Fibroblast of the aortic adventitia (primary cell): ENCODE measurements at regions not wholly inside any gene's neighbourhood (a gene's known extent, or its start where the extent isn't known, plus 50 kb on each side); places are given as distances from the start of the nearest gene placed in this dataset.

Source experiments
- DNase-seq: peaks from one replicate; pipeline ENCODE4 v3.0.0-alpha.2; 2010; ENCODE audit warnings: low read depth
- H3K4me3 ChIP-seq: 2 replicates; pipeline ENCODE4 v1.5.1; 2011; ENCODE audit warnings: low read depth, mild to moderate bottlenecking, control low read depth, low read length, moderate library complexity
- TF ChIP-seq, protein P1 (sequence below): IDR thresholded peaks from 2 replicates; pipeline ENCODE4 v1.5.1; 2011; ENCODE audit warnings: mild to moderate bottlenecking, low read length, control low read depth, inconsistent platforms; ENCODE audit not compliant: insufficient read depth

DNA sequence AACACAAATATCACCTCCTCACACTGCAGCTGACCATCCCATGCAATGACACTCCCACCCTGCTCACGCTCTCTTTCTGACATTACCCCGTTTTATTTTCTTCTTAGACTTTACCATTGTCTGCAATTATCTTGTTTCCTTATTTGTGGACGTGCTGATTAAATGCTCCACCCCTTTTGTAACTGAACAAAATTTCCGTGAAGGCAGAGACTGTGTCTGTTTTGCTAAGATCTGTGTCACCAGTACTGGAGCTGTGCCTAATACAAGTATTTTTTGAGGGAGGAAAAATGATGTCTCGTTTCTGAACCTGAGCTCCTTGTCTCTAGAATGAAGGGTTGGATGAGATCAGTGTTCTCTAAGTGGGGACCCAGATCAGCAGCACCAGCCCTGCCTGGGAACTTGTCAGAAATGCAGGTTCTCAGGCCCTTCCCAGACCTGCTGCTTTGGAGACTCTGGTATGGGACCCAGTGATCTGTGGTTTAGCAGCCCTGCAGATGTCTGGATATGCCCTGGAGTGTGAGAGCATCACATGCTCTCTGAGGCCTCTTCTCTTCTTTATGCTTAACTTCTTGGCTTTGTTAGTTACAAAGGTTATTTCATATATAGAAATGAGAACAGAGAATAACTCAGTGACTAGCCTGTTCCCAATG lies 181.7 kb upstream of the GAS1 start:
- no peak overlapping the region for H3K4me3 ChIP-seq
- TF ChIP-seq, protein P1, sequence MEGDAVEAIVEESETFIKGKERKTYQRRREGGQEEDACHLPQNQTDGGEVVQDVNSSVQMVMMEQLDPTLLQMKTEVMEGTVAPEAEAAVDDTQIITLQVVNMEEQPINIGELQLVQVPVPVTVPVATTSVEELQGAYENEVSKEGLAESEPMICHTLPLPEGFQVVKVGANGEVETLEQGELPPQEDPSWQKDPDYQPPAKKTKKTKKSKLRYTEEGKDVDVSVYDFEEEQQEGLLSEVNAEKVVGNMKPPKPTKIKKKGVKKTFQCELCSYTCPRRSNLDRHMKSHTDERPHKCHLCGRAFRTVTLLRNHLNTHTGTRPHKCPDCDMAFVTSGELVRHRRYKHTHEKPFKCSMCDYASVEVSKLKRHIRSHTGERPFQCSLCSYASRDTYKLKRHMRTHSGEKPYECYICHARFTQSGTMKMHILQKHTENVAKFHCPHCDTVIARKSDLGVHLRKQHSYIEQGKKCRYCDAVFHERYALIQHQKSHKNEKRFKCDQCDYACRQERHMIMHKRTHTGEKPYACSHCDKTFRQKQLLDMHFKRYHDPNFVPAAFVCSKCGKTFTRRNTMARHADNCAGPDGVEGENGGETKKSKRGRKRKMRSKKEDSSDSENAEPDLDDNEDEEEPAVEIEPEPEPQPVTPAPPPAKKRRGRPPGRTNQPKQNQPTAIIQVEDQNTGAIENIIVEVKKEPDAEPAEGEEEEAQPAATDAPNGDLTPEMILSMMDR, result no peak
- DNase-seq, result no peak

DNA sequence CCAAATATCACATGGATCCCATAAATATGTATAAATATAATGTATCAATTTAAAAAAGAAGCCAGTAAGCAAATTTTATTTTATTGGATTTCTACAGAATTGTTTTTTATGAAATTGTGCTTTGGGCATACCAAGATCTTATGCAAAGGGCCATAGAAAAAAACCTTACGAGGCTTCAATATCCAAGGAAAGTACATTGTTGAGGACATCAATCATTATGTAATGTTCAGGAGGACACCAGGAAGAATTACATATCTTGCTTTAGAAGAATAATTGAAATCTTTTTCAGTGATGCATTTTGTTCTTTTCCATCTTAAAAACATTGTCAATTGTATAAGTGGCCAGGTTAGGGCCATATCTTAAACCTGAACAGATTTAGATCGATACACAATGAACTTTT lies 187.8 kb upstream of the GAS1 start:
- no peak overlapping the region for H3K4me3 ChIP-seq
- DNase-seq, result no peak
- TF ChIP-seq, protein P1, result no peak

DNA sequence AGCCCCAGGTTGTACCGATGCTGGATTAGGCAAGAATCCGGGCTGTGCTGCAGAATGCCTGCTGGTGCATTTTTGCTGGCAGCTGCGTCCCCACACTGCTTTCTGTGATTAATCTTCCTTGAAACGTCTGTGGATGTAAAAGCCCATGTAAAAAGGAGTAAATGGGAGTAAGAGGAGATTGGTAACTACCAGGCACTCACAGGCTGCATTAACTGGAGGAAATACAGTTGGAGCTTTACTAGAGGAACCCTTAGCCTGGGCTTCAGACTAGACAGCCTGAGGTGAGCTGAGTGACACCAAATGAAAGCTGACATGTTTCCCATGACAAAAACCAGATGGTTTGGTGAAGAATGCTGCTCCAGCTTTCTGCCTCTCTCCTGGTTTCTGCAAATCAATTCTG lies 190.4 kb upstream of the GAS1 start:
- TF ChIP-seq, protein P1, result no peak
- DNase-seq, result no peak
- H3K4me3 ChIP-seq, result no peak overlapping the region

DNA sequence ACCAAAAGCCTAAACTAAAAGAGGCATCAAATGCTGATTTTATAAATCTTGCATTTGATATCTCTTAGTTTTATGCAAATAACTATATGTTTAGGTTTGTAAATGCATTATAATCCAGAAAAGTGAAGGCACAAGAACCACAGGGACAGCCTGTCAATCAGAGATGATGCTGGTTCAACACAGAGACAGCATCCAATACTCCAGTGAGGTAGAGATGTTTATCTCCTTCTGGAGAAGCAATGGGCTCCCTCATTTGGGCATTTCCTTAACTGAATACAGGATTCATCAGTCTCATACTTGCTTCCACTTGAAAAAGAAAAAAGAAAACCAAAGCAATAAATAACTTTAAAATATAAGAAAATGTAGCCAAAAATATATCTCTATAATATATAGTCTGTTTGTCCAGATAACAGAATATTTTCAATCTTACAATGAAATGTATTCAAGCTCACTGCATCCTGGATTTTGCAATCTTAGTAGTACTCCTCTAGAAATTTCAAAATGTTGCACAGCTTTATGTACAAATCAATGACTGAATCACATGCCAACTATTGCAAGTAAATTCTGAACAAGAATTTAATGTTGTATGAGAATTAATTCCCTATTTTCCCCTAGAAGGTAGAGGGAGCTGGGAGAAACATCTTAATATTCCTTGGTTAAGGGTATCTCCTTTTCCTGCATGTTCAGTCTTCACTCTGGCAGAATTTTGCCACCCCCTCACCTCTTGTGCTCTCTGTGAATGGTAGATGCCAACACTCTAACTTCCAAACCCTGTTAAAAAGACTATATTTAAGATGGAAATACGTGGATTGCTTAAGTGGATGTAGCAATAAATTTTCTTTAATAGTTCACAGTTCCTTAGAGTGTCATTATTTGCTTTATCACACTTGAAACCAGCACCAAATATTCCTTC lies 191.1 kb upstream of the GAS1 start:
- TF ChIP-seq, protein P1, result no peak
- no peak overlapping the region for H3K4me3 ChIP-seq
- DNase-seq, result no peak

GRCh38 chr9:87139099-87139730 lies 191.9 kb upstream of the GAS1 start:
- DNase-seq, result no peak
- TF ChIP-seq, protein P1, result no peak
- no peak overlapping the region for H3K4me3 ChIP-seq

DNA sequence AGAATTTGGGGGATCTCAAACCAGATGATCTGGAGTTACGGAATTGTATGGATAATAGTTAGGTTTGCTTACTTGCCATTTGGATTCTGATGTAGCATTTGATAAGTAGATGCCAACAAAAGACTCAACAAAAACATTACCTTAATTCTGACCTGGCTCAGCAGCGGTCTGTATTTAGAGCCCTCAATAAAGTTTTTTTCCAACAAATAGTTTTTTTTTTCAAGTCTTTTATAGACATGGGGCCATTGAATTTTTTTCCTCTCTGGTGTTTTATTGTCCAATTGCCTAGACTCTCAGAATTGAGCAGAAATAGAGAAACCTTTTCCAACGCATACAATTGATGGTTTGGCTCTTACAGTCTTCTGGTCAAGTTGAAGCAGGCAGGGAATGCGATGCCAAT lies 192.8 kb upstream of the GAS1 start:
- H3K4me3 ChIP-seq, result no peak overlapping the region
- DNase-seq, result no peak
- TF ChIP-seq, protein P1, result no peak
